Right ventricle myocardium inferior (tissue), 1 donor: ENCODE measurements at regions not wholly inside any gene's neighbourhood (a gene's known extent, or its start where the extent isn't known, plus 50 kb on each side); places are given as distances from the start of the nearest gene placed in this dataset.
A peak's percentile ranks its signal among the peaks of the same experiment; 100 is the strongest.

Experiments
- ATAC-seq: fragments of 200-7000 bp; cut with Tn5 transposase; one replicate; pipeline ENCODE4 v1.9.1; 2020; ENCODE audit warnings: mild to moderate bottlenecking, moderate library complexity
- DNase-seq: peaks from one replicate; pipeline ENCODE4 v3.0.0; 2021; ENCODE audit errors: missing footprints
- intact Hi-C: fragments of 100-400 bp; cut with DNase I; formaldehyde crosslinking; loops from one replicate; pipeline ENCODE4 v1.11.0; 2022
- donor health status: DM: no; HTN: yes; CAD: no; lungs with severe emphysema.

DNA sequence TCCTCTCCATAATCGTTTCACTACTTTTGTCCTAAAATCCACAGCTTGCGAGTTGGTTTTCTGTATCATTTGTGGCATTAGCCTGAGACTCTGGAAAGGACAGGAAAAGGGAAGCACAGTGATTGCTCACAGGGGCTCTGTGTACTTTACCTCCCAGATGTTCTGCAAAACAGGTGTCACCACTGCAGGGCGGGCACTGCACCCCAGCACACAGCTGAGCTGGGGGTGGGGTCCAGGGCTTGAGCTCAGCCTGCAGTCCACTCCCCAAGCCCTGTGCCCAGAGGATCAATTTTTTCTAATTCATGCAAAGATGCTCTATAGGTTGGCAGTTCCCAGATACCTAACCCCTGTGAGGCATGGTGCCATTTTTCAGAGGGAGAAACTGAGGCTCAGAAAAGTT is 119.4 kb upstream of the GLI2 start:
- intact Hi-C loops: no loop called here
- ATAC-seq (no peak), DNase-seq (no peak)

DNA sequence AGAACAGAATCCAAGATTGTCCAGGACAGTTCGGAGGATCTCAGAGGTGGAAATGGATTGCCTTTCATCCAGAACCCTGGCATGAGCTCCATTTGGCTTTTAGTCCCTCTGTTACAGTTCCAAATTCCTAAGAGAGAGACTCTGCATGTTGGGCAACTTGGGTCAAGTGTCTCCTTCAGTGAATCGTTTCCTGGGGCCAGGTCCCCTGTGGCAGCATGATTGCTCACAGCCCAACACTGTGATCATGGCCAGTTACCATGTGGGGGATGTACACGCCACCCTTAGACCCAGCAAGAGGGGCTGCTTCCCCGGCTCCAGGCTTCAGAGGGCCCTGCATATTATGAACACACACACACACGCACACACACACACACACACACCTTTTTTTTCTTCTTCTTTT is 118.6 kb upstream of the GLI2 start:
- DNase-seq (no peak), ATAC-seq (peak; percentile 26)
- intact Hi-C loops: no loop called here

DNA sequence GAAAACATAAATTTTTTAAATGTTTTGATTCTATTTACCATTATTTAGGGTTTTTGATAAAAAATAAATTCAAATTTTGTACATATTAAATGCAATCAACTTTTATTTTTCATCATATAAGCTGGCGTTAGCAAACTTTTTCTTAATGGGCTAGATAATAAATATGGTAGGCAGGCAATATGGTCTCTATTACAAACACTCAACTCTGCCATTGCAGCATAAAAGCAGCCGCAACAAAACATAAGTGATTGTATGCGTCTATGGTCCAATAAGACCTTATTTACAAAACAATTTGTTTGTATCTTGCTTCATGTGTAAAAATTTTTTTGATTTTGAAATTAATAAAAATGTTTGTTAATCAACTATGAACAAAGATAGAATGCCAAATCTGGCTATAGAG is 116.8 kb upstream of the GLI2 start:
- DNase-seq: no peak
- no peak for ATAC-seq
- intact Hi-C loops: no loop called here

DNA sequence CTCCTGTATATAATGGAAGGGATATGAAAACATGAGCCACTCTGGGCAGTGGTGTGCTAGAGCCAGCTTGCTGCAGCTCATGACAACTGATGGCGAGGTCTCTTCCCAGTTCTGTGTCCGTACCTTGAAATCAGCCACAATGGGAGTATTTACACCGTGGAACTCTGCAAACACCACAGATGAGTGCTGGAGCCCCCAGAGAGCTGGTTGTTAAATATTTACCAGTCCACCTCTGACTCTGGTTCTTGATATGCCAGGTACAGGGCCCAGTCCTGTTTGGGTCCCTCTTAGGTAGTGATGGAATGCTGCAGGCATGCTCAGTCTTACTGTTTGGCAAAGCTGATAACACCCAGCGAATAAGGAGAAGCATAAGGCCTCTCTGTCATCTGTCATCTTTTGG is 116.1 kb upstream of the GLI2 start:
- intact Hi-C loops: no loop called here
- ATAC-seq: no peak
- DNase-seq: no peak

DNA sequence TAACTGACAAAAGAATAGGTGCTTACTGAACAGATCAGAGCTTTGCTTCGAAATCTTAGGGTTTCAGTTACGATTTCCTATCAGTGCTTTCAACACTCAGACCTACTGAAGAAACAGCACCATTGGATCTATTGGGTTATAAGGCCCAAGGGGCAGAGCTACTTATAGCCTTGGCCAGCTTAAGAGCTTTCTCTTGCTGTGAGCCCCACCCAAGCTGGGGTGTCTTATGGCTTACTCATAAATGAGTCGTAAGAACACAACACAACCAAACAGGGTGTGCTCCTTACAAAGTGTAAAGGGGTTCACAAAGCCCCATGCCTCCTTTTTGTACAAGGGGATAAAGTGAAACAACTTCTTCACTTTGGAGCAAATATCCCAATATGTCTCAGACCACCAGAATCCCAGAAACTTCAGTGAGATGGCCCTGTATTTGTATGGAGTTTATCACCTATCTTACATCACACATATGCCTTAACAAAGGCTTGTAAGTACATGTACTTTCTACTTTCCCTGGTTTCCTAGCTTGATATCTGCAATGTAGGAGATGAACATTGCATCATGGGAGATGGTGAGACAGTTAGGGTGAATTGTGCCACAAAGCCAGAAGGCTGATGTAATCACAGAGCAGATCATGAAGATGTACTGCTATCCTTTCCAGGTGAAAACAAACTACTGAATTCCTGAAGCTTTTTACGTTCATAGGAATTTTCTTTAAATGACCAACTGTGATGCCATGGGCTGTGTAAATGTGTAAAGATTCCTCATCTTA is 115.5 kb upstream of the GLI2 start:
- DNase-seq: no peak

DNA sequence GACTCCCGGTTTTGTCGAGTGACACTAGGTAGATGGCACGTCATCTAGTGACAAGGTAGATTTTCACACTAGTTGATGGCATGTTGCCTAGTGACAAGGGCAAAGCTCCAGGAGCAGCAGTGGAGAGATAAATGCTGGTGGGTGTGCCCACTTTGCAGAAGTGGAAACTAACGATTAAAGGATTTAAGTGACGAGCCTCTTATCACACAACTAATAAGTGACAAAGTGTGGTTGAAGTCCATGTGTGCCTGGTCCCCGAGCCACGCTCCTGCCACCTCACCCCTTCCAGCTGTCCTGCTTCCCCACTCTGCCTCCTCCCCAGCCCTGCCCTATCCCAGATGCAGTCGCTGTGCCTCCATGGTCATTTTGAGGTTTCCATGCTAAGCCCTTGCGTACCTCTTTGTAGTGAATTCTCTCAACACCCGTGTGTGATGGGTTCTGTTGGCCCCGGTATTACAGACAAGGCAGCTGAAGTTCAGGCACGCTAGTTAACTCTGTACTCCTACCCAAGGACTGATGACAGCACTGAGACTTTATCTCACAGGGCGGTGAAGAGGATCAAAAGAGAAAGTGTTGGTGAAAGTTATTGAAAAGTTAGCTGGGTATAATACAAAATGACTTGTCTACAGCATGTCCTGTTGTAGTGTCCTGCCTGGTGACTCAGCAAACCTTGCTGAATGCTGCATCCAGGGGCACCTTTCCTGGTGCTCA is 113.4 kb upstream of the GLI2 start:
- DNase-seq: no peak
- intact Hi-C loops: no loop called here
- ATAC-seq: peak; percentile 78

More for the DNA sequence above, 115.5 kb upstream of the GLI2 start:
- ATAC-seq: no peak
- intact Hi-C loops: no loop called here

DNA sequence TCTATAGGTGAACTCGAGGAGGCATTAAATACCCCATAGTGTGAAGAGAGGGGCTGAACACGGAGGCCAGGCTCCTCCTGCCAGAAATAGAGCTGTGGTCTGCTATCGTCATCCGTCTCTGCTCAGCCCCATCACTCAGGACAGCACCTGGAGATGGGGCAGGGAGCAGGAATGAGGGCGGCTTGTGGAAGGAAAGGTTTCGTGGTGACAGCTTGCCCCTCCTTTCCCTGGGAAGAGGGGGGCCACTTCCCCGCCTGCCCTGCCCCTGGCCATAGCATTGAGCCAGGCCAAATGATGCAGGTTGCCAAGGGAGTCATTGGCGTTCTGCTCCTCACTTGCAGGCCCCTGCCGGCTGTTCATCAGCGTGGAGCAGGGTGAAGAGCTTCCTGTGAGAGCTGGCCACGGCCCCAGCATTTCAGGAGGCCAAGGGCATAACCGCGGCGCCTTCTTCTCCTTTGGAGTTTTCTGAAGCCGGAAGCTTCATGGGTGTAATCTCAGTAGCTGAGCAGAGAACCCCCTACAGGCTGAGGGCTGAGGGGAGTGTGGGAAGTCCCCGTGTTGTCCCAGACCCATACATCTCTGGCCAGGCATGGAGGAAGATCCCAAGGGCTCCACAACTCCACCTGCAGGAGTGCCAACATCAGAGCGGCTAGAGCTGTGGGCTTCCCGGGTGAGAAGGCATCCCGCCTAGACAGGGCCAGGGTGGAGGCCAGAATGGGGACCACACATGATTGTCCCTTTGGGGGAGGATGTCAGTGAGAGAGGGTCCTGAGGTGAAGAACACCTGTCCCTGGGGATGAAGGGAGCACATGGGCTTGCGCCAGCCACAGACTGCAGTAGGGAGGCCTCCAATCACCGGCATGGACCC is 112.5 kb upstream of the GLI2 start:
- DNase-seq (no peak), ATAC-seq (peak; percentile 26)
- intact Hi-C loops: no loop called here

DNA sequence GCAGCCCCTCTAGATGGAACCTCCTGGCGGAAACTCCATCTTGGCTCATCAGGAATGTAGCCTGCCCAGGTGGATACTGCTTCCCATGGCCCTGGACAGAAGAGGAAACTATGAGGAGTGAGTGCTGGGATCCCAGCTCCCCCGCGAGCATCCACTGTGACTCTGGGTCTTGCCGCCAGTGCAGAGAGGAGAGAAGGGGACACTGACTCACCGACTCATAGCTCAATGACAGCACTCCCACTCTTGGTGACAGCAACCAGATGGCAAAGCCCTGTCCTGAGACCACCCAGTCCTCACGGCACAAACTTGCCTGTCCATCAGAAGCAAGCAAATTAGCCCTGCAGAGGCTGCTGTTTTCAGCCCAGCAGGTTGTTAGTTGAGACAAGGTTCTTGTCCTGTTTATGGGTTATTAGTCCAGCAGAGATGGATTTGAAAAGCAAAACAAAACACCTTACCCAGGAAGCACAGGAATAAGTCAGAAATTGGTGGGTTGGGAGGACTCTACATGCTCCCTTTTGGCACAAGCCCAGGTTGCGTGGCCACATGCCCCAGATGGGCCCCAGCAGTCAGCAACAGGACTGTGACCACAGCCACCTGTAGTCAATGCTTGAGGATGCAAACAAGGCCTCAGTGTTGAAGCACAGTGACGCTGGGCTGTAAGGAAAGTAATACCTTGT is 111.5 kb upstream of the GLI2 start:
- intact Hi-C loops: no loop called here
- no peak for DNase-seq
- ATAC-seq: no peak

DNA sequence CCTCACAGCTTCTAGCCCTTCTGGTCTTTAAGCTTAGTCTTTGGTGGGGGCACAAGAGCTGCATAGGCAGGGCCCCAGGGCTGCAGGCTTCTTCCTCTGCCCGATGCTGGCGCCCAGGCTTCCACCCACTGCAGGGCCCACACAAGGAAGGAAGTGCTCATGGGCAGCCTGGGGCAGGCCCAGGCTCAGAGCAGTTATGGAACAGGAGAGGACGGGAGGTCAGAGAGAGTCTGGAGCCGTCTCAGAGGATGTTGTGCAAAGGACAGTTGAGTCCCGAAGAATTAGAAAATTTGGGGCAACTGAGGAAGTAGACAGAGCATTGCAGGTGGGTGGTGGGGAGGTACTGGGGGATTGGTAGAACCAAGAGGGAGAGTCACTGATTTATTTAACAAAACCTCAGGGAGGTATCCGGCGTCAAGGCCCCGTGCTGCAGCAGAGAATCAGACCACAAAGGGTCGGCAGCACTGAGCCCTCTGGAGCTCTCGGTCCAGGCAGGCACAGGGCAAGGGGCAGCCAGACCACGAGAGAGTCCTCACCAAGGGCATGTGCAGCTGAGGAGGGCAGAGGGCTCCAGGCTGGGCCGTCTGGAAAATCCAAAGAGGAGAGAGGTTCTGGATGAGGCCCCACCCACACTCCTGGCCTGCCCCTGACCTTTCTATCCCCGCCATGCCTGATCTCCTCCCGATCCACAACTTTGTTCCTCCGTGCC is 110.8 kb upstream of the GLI2 start:
- intact Hi-C loops: no loop called here
- ATAC-seq (no peak), DNase-seq (no peak)

DNA sequence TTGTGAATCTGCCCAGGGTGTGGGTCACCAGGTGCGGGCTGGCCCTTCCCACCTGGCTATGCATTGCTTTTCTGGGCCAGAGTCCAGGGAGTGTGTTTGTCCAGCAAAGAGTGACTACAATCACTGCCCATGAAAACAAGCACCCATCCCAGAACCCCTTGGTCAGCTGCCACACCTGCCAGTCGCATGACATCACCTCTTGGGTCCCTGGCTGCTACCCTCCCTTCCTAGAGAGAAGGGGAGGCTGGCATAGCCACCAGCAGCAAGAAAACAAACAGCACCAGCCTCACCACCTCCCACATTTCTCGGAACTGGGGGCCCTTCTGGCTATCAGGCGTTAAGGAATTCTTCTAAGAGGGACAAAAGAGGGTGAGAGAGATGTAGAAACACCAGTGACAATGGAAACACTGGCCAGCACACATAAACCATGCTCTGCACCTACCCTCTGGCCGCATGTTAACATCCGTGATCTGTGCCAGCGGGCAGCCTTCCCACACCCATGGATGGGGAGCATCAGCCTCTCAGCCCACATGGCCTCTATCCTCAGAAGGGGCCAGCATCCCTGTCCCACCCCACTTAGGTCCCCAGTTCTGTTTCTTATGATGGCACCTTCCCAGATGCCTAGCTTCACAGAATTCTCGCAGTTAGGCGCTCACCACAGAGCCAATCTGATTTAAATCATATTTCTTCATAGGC is 109.7 kb upstream of the GLI2 start:
- ATAC-seq: no peak
- DNase-seq: no peak
- intact Hi-C loops: no loop called here

DNA sequence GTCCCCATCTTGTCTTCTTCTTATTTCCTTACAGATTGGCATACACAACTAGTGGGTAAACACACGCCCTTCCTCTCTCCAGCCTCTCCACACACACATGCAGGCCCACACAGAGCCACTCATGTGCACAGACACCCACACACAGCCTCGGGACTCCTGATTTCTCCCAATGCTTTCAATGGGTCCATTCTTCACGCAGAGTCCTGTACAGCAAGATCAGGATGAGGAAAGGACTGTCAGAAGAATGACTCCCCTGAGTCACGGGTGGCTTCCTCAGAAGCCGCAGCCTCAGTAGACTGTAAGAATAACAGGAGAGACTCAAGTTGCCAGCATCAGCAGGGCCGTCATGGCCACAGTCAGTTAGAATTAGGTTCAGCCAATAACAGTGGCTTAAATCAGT is 109.1 kb upstream of the GLI2 start:
- intact Hi-C loops: no loop called here
- ATAC-seq (no peak), DNase-seq (no peak)

DNA sequence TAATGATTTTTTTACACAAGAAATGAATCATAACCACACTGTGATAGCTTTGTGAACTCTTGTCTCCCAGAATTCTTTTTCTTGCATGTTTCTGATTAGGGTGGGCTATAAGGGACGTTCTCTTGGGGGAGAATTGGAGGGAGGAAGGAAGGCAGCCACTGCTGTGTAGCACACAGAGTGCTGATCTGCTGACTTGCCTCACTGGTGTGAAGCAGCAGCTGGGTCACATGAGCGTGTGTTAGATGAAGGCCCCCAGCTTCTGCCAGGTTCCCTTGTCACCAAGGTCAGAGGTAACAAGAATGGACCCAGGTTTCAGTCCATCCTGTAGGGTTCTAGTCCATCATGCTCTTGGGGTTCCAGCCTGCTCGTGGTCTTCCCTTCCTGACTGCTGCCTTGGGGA is 107.4 kb upstream of the GLI2 start:
- DNase-seq (no peak), ATAC-seq (no peak)
- intact Hi-C loops: no loop called here

DNA sequence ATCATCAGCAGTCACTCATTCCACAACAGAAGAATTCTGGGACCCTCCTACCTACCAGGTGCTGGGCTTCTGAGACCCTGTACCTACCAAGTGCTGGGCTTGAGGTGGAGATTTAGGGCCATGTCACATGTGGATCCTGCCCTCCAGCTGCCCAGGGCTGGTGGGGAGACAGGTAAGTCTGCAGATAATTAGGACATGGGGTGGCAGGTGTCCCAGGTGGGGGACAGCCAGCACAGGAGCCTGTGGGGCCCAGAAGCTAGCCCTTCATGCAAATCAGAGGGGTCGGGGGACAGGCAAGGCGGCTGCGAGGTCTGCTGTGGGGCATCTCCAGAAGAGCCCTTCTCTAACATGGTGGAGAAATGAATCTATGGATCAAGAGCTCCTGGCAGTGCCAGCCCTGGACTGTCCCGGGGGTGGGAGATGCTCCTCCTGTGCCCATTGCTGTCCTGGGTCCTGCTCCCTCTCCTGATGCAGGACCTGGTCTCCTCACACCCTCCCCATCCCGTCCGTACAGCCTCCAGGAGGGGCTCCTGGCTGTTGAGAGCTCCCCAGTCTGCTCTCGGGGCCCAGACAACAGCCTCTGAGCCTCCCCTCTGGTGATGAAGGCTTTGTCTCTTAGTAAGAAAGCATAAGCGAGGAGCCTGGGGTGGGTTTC is 106.3 kb upstream of the GLI2 start:
- no peak for DNase-seq
- intact Hi-C loops: no loop called here
- ATAC-seq: no peak

DNA sequence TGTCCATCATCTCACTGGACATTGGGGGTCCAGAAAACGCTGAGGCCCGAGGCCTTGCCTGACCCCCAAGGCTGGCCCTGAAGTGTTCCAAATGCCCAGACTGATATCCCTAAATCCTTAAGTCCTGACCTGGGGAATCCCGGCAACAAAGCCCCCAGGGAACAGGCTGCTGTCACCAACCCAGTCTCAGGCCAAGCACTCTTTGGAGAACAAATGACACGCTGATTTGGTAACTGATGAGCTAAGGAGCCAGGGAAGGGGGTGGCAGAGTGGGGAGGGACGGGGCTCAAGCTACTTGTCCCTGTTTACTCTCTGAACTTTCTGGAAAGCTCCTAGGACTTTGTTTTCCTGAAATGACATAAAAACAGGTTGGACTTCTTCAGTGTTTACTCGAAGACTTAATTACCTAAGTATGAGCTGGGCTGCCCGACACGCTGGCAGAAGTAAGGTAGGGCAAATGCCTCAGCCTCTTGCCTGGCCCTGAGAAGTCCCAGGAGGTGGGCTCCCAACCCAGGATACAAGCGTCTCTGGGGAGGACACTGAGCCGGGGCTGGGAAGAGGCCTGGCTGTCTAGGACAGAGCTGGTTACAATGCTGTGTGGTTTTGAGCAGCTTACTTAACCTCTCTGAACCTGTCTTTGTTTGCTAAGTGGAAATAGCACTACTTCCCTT is 105.5 kb upstream of the GLI2 start:
- intact Hi-C loops: no loop called here
- no peak for ATAC-seq
- no peak for DNase-seq

DNA sequence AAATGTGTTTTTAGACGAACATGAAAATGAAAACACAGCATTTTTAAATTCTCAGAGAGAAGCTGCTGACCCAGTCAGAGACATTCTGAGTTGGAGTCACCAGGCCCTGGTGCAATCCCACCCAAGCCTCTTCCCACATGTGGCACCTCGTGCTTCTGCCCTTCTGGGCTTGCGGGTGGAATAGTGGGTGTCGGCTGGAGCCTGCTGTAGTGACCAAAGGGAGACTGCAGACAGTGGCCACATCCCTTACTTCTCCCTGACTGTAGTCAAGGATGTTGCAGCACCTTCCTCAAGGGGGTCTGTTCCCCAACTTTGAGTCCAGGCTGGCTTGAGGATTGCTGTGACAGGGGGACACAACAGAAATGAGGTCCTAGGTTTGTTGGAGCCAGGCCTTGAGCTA is 104.4 kb upstream of the GLI2 start:
- no peak for ATAC-seq
- no peak for DNase-seq
- intact Hi-C loops: no loop called here

DNA sequence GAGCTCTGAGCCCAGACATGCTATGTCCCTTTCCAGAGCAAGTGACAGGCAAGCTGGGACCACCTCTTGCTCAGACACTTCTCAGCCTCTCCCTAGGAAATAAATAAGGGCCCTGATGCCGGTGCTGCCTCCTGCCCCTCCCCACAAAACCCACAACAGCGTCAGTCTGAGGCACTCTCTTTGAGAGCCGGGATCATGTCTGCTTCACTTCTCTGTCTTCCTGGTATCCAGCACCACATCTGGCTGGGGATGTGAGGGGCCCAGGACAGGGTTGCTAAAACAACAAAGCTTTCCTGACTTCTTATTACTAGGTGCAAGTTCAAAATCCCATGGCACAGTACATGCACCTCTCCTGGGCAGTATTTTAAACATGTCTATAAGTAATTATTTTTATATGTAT is 103.9 kb upstream of the GLI2 start:
- intact Hi-C loops: no loop called here

More for the DNA sequence above, 103.9 kb upstream of the GLI2 start:
- no peak for DNase-seq
- no peak for ATAC-seq
